ENCODE measurements at regions not wholly inside any gene's neighbourhood (a gene's known extent, or its start where the extent isn't known, plus 50 kb on each side); places are given as distances from the start of the nearest gene placed in this dataset.

DNA sequence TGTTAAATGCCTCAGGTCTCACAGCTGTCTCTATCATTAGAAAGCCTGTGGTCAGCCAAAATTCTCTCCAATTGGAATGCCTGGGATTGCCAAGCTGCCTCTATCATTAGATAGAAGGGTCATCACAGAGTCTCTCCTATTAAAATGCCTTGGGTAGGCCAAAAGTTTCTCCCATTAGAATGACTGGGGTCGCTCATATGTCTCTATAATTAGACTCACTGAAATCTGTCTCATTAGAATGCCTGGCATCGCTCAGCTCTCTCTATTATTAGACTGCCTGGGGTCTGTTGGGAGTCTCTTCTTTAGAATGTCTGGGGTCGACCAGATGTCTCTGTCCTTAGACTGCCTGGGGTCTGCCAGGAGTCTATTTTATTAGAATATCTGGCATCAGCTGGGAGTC, 2265.1 kb downstream of the TP53TG3F start (continued):
- TF ChIP-seq, protein P1, sequence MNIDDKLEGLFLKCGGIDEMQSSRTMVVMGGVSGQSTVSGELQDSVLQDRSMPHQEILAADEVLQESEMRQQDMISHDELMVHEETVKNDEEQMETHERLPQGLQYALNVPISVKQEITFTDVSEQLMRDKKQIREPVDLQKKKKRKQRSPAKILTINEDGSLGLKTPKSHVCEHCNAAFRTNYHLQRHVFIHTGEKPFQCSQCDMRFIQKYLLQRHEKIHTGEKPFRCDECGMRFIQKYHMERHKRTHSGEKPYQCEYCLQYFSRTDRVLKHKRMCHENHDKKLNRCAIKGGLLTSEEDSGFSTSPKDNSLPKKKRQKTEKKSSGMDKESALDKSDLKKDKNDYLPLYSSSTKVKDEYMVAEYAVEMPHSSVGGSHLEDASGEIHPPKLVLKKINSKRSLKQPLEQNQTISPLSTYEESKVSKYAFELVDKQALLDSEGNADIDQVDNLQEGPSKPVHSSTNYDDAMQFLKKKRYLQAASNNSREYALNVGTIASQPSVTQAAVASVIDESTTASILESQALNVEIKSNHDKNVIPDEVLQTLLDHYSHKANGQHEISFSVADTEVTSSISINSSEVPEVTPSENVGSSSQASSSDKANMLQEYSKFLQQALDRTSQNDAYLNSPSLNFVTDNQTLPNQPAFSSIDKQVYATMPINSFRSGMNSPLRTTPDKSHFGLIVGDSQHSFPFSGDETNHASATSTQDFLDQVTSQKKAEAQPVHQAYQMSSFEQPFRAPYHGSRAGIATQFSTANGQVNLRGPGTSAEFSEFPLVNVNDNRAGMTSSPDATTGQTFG (tag by site-specific recombination; IDR thresholded peaks at IDR 0.05; ENCODE audit: borderline replicate concordance): no peak

DNA sequence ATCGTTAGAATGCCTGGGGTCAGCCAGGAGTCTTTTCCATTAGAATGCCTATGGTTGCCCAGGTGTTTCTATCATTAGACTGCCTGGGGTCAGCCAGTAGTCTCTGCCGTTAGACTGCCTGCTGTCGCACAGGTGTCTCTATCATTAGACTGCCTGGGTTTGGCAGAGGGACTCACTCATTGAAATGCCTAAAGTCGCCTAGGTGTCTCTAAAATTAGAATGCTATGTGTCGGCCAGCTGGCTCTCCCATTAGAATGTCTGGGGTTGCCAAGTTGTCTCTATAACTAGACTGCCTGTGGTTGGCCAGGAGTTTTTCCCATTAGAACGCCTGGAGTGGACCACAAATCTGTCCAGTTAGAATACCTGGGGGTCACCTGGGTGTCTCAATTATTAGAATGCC, 2266.5 kb downstream of the TP53TG3F start:
- Histone ChIP-seq H3K4me3 (ENCODE audit: low read depth, low read length) (no peak overlapping the region), H3K9me3 (ENCODE audit: control insufficient read depth, insufficient read depth, low read depth, low read length) (no peaks in the 10 kb centered on the region), H3K36me3 (ENCODE audit: control insufficient read depth in 2 of 2, insufficient read depth in 1 of 2, low read length in 2 of 2) (no peaks in the 10 kb centered on the region), H3K27ac (ENCODE audit: extremely low read depth, low read depth, low read length) (no peak overlapping the region), H3K4me1 (ENCODE audit: control insufficient read depth, insufficient read depth, low read length) (no peaks in the 10 kb centered on the region)
- ChIA-PET CTCF (no interaction called here), POLR2A (no interaction called here)
- TF ChIP-seq, protein P2, sequence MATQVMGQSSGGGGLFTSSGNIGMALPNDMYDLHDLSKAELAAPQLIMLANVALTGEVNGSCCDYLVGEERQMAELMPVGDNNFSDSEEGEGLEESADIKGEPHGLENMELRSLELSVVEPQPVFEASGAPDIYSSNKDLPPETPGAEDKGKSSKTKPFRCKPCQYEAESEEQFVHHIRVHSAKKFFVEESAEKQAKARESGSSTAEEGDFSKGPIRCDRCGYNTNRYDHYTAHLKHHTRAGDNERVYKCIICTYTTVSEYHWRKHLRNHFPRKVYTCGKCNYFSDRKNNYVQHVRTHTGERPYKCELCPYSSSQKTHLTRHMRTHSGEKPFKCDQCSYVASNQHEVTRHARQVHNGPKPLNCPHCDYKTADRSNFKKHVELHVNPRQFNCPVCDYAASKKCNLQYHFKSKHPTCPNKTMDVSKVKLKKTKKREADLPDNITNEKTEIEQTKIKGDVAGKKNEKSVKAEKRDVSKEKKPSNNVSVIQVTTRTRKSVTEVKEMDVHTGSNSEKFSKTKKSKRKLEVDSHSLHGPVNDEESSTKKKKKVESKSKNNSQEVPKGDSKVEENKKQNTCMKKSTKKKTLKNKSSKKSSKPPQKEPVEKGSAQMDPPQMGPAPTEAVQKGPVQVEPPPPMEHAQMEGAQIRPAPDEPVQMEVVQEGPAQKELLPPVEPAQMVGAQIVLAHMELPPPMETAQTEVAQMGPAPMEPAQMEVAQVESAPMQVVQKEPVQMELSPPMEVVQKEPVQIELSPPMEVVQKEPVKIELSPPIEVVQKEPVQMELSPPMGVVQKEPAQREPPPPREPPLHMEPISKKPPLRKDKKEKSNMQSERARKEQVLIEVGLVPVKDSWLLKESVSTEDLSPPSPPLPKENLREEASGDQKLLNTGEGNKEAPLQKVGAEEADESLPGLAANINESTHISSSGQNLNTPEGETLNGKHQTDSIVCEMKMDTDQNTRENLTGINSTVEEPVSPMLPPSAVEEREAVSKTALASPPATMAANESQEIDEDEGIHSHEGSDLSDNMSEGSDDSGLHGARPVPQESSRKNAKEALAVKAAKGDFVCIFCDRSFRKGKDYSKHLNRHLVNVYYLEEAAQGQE (tag by site-specific recombination; IDR thresholded peaks at IDR 0.05): no peak
- TF ChIP-seq ZNF530 (tag by site-specific recombination; IDR thresholded peaks at IDR 0.05; ENCODE audit: low read depth): no peak

DNA sequence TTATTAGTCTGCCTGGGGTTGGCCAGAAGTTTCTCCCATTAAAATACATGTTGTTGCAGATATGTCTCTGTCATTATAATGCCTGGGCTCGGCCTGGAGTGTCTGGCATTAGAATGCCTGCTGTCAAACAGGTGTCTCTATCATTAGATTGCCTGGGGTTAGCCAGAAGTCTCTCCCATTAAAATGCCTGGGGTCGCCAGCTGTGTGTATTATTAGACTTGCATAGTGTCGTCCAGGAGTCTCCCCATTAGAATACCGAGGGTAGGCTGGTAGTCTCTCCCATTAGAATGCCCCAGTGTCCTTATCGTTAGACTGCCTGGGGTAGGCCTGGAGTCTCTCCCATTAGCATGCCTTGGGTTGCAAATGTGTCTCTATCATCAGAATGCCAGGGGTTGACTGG, 2270.8 kb downstream of the TP53TG3F start:
- CTCF ChIA-PET: no interaction called here
- POLR2A ChIA-PET: no interaction called here

DNA sequence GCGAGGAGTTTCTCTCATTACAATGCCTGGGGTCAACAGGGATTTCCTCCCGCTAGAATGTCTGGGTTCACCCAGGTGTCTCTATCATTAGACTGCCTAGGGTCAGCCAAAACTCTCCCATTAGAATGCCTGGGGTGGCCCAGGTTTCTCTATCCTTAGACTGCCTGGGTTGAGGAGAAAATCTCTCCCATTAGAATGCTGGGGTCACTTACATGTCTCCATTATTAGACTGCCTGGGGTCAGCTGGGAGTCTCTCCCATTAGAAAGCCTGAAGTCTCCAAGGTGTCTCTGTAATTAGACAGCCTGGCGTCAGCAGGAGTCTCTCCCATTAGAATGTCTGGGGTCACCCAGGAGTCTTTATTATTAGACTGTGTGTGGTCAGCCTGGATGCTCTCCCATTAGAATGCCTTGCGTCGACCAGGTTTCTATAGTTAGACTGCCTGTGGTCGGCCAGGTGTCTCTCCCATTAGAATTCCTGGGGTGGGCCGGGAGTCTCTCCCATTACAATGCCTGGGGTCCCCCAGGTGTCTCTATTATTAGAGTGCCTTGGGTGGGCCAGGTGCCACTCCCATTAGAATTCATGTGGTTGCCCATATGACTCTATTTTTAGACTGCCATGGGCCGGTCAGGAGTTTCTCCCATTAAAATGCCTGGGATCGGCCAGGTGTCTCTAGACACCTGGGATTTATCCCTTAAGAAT, 2272.1 kb downstream of the TP53TG3F start:
- POLR2A ChIA-PET: no interaction called here
- no peaks in the 10 kb centered on the region for H3K9me3 ChIP-seq (ENCODE audit: control insufficient read depth, insufficient read depth, low read depth, low read length)
- no peak for TF ChIP-seq ZNF621 (tag by site-specific recombination; IDR thresholded peaks at IDR 0.05)
- no peak for TF ChIP-seq ZNF843 (tag by site-specific recombination; IDR thresholded peaks at IDR 0.05)
- TF ChIP-seq, protein P3, sequence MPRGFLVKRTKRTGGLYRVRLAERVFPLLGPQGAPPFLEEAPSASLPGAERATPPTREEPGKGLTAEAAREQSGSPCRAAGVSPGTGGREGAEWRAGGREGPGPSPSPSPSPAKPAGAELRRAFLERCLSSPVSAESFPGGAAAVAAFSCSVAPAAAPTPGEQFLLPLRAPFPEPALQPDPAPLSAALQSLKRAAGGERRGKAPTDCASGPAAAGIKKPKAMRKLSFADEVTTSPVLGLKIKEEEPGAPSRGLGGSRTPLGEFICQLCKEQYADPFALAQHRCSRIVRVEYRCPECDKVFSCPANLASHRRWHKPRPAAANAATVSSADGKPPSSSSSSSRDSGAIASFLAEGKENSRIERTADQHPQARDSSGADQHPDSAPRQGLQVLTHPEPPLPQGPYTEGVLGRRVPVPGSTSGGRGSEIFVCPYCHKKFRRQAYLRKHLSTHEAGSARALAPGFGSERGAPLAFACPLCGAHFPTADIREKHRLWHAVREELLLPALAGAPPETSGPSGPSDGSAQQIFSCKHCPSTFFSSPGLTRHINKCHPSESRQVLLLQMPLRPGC (tag by site-specific recombination; IDR thresholded peaks at IDR 0.05): no peak
- no peak for TF ChIP-seq ZNF121 (tag by site-specific recombination; IDR thresholded peaks at IDR 0.05)
- TF ChIP-seq, protein P4, sequence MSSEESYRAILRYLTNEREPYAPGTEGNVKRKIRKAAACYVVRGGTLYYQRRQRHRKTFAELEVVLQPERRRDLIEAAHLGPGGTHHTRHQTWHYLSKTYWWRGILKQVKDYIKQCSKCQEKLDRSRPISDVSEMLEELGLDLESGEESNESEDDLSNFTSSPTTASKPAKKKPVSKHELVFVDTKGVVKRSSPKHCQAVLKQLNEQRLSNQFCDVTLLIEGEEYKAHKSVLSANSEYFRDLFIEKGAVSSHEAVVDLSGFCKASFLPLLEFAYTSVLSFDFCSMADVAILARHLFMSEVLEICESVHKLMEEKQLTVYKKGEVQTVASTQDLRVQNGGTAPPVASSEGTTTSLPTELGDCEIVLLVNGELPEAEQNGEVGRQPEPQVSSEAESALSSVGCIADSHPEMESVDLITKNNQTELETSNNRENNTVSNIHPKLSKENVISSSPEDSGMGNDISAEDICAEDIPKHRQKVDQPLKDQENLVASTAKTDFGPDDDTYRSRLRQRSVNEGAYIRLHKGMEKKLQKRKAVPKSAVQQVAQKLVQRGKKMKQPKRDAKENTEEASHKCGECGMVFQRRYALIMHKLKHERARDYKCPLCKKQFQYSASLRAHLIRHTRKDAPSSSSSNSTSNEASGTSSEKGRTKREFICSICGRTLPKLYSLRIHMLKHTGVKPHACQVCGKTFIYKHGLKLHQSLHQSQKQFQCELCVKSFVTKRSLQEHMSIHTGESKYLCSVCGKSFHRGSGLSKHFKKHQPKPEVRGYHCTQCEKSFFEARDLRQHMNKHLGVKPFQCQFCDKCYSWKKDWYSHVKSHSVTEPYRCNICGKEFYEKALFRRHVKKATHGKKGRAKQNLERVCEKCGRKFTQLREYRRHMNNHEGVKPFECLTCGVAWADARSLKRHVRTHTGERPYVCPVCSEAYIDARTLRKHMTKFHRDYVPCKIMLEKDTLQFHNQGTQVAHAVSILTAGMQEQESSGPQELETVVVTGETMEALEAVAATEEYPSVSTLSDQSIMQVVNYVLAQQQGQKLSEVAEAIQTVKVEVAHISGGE (tag by site-specific recombination; conservative IDR thresholded peaks at IDR 0.05; ENCODE audit: low read depth): no peak
- no peak for TF ChIP-seq ZNF114 (tag by site-specific recombination; IDR thresholded peaks at IDR 0.05)
- TF ChIP-seq ZNF138 (tag by site-specific recombination; IDR thresholded peaks at IDR 0.05; ENCODE audit: borderline replicate concordance): no peak

More for the DNA sequence above, 2270.8 kb downstream of the TP53TG3F start:
- no peaks in the 10 kb centered on the region for H3K36me3 ChIP-seq (ENCODE audit: control insufficient read depth in 2 of 2, insufficient read depth in 1 of 2, low read length in 2 of 2)
- no peaks in the 10 kb centered on the region for H3K9me3 ChIP-seq (ENCODE audit: control insufficient read depth, insufficient read depth, low read depth, low read length)
- no peak overlapping the region for H3K4me3 ChIP-seq (ENCODE audit: low read depth, low read length)
- TF ChIP-seq, protein P5, sequence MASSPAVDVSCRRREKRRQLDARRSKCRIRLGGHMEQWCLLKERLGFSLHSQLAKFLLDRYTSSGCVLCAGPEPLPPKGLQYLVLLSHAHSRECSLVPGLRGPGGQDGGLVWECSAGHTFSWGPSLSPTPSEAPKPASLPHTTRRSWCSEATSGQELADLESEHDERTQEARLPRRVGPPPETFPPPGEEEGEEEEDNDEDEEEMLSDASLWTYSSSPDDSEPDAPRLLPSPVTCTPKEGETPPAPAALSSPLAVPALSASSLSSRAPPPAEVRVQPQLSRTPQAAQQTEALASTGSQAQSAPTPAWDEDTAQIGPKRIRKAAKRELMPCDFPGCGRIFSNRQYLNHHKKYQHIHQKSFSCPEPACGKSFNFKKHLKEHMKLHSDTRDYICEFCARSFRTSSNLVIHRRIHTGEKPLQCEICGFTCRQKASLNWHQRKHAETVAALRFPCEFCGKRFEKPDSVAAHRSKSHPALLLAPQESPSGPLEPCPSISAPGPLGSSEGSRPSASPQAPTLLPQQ (tag by site-specific recombination; IDR thresholded peaks at IDR 0.05): no peak
- TF ChIP-seq ZNF2 (tag by site-specific recombination; IDR thresholded peaks at IDR 0.05) (no peak), ZNF366 (tag by site-specific recombination; conservative IDR thresholded peaks at IDR 0.05) (no peak), ZNF561 (tag by site-specific recombination; IDR thresholded peaks at IDR 0.05; ENCODE audit: borderline replicate concordance) (no peak), ZFP41 (tag by site-specific recombination; IDR thresholded peaks at IDR 0.05; ENCODE audit: borderline replicate concordance) (no peak), SP7 (tag by site-specific recombination; IDR thresholded peaks at IDR 0.05) (no peak), ZBTB7A (tag by site-specific recombination; IDR thresholded peaks at IDR 0.05; ENCODE audit: low read depth) (no peak)
- H3K27ac ChIP-seq (ENCODE audit: extremely low read depth, low read depth, low read length): no peak overlapping the region
- no peaks in the 10 kb centered on the region for H3K4me1 ChIP-seq (ENCODE audit: control insufficient read depth, insufficient read depth, low read length)

More for the DNA sequence above, 2272.1 kb downstream of the TP53TG3F start:
- Histone ChIP-seq H3K36me3 (ENCODE audit: control insufficient read depth in 2 of 2, insufficient read depth in 1 of 2, low read length in 2 of 2) (no peaks in the 10 kb centered on the region), H3K4me3 (ENCODE audit: low read depth, low read length) (no peak overlapping the region), H3K4me1 (ENCODE audit: control insufficient read depth, insufficient read depth, low read length) (no peaks in the 10 kb centered on the region), H3K27ac (ENCODE audit: extremely low read depth, low read depth, low read length) (no peak overlapping the region)
- CTCF ChIA-PET: no interaction called here
